Type B pancreatic cell (in vitro differentiated cells): ENCODE measurements at regions not wholly inside any gene's neighbourhood (a gene's known extent, or its start where the extent isn't known, plus 50 kb on each side); places are given as distances from the start of the nearest gene placed in this dataset.
"Not testable (repeated sequence)": the region's sequence is repeated elsewhere in the genome, so short reads cannot be mapped to it uniquely, and the experiment has no call there.

Experiments used
- DNase-seq: peaks from one replicate; pipeline ENCODE4 v3.0.0; 2021; ENCODE audit warnings: mixed read lengths; ENCODE audit not compliant: unreplicated experiment; ENCODE audit errors: extremely low spot score
- H3K27ac Mint-ChIP-seq: 2 replicates; pipeline ENCODE4 v1.8.0; 2021; ENCODE audit warnings: mild to moderate bottlenecking, mixed read lengths
- H3K27me3 Mint-ChIP-seq: 2 replicates; pipeline ENCODE4 v1.8.0; 2021; ENCODE audit warnings: mixed read lengths
- H3K36me3 Mint-ChIP-seq: 2 replicates; pipeline ENCODE4 v1.8.0; 2021; ENCODE audit warnings: mixed read lengths
- H3K4me1 Mint-ChIP-seq: one replicate; pipeline ENCODE4 v1.8.0; 2021; ENCODE audit warnings: mixed read lengths; ENCODE audit not compliant: unreplicated experiment
- H3K4me3 Mint-ChIP-seq: 2 replicates; pipeline ENCODE4 v1.8.0; 2021; ENCODE audit warnings: mild to moderate bottlenecking, mixed read lengths
- H3K9me3 Mint-ChIP-seq: 2 replicates; pipeline ENCODE4 v1.8.0; 2021; ENCODE audit warnings: mixed read lengths
- TF ChIP-seq, protein P1 (sequence below): fragments of 200-600 bp; sonication (generic); conservative IDR thresholded peaks from 2 replicates; pipeline ENCODE4 v1.5.0; 2021; ENCODE audit warnings: antibody characterized with exemption, mild to moderate bottlenecking

DNA sequence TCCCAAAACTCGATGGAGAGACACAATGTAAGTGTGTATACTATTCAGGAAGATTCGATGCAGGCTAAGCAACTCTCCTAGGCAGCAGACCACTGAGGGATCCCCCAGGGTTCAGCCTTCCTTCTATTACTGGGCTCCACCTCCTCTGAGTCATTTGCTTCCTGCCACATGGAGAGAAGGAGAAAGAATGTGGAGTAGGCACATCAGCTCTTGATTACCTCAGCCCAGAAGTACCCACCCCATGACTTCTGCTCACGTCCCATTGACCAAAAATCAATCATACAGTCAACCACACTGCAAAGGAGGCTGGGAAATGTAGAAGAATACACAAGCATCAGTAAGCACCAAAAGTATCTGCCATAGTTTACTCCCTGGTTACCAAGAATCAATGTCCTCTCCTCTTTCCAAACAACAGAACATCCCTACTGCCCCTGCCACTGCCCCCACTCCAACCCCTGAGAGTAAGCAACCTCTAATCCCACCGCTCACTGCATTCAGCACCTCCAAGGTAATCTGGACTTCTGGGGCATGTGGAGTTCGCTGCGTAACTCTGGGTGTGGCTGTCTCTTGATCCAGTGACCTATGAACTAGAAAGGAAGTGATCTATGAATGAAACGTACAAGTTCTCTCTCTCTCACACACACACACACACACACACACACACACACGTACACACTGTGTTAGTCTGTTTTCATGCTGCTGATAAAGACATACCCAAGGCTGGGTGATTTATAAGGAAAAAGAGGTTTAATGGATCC, 91.2 kb upstream of the C1QTNF7 start:
- no peak overlapping the region for H3K27ac Mint-ChIP-seq
- H3K4me1 Mint-ChIP-seq, result peaks cover 20% of the 10 kb centered on the region
- TF ChIP-seq, protein P1, sequence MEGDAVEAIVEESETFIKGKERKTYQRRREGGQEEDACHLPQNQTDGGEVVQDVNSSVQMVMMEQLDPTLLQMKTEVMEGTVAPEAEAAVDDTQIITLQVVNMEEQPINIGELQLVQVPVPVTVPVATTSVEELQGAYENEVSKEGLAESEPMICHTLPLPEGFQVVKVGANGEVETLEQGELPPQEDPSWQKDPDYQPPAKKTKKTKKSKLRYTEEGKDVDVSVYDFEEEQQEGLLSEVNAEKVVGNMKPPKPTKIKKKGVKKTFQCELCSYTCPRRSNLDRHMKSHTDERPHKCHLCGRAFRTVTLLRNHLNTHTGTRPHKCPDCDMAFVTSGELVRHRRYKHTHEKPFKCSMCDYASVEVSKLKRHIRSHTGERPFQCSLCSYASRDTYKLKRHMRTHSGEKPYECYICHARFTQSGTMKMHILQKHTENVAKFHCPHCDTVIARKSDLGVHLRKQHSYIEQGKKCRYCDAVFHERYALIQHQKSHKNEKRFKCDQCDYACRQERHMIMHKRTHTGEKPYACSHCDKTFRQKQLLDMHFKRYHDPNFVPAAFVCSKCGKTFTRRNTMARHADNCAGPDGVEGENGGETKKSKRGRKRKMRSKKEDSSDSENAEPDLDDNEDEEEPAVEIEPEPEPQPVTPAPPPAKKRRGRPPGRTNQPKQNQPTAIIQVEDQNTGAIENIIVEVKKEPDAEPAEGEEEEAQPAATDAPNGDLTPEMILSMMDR, result no peak
- no peaks in the 10 kb centered on the region for H3K36me3 Mint-ChIP-seq
- no peak overlapping the region for H3K4me3 Mint-ChIP-seq
- peaks cover 7% of the 10 kb centered on the region for H3K9me3 Mint-ChIP-seq
- DNase-seq, result no peak
- H3K27me3 Mint-ChIP-seq, result no peaks in the 10 kb centered on the region

DNA sequence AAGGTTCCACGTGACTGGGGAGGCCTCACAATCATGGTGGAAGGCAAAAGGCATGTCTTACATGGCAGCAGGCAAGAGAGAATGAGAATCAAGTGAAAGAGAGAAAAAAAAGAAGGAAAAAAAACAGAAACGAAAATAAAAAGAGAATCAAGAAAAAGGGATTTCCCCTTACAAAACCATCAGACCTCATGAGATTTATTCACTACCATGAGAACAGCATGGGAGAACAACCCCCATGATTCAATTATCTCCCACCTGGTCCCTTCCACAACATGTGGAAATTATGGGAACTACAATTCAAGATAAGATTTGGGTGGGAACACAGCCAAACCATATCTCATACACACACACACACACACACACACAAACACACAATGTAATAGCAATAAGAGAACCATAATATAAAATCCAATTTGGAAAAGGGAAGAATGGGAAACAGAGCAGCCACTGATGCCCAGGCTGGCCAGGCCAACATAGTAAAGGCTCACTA, 90.6 kb upstream of the C1QTNF7 start:
- not testable (repeated sequence) for H3K9me3 Mint-ChIP-seq, H3K36me3 Mint-ChIP-seq, H3K4me3 Mint-ChIP-seq, DNase-seq, H3K27me3 Mint-ChIP-seq, H3K27ac Mint-ChIP-seq
- peaks cover 20% of the 10 kb centered on the region for H3K4me1 Mint-ChIP-seq

DNA sequence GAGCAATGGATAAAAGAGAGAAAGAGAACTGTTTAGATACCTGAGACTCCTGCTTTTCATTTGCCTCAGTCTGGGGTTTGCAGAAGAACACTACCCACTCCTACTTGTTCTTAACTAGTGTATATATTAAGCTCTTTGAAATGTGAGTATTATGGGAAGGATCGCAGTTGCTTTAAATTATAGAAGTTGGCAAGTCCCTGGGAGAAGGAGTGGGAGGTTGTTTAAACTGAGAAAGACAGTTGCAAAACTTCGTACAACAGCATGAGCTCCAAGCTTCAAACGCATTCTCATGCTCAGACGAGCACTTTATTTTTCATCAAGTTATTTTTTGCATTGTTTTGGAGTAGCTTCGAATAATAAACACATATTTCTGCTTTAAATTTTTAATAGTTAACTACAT, 88.1 kb upstream of the C1QTNF7 start:
- H3K27me3 Mint-ChIP-seq, result no peaks in the 10 kb centered on the region
- TF ChIP-seq, protein P1, result no peak
- no peaks in the 10 kb centered on the region for H3K36me3 Mint-ChIP-seq
- no peak overlapping the region for H3K4me3 Mint-ChIP-seq
- H3K9me3 Mint-ChIP-seq, result peaks cover 7% of the 10 kb centered on the region
- no peak for DNase-seq
- peaks cover 20% of the 10 kb centered on the region for H3K4me1 Mint-ChIP-seq
- no peak overlapping the region for H3K27ac Mint-ChIP-seq

DNA sequence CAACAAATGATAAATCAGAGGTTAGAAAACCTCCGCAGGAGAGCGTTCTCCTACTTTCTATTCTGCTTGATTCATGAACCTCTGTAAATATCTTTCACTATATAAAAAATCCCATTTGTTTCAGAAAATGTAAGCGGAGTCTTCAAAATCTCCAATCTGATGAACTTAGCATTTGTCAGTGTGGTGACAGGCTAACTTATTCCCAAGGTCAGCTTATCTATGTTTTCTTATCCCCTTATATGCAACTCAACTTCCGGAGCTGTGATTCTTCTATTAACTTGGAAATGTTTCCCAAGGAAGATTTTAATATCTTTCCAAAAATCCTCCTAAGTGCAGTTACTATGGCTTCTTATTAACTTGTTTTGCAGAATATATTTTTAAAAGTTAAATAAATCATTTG, 87.5 kb upstream of the C1QTNF7 start:
- peaks cover 26% of the 10 kb centered on the region for H3K4me1 Mint-ChIP-seq
- DNase-seq, result no peak
- H3K4me3 Mint-ChIP-seq, result no peak overlapping the region
- H3K36me3 Mint-ChIP-seq, result no peaks in the 10 kb centered on the region
- H3K9me3 Mint-ChIP-seq, result peaks cover 7% of the 10 kb centered on the region
- no peak overlapping the region for H3K27ac Mint-ChIP-seq
- TF ChIP-seq, protein P1, result no peak
- no peaks in the 10 kb centered on the region for H3K27me3 Mint-ChIP-seq

DNA sequence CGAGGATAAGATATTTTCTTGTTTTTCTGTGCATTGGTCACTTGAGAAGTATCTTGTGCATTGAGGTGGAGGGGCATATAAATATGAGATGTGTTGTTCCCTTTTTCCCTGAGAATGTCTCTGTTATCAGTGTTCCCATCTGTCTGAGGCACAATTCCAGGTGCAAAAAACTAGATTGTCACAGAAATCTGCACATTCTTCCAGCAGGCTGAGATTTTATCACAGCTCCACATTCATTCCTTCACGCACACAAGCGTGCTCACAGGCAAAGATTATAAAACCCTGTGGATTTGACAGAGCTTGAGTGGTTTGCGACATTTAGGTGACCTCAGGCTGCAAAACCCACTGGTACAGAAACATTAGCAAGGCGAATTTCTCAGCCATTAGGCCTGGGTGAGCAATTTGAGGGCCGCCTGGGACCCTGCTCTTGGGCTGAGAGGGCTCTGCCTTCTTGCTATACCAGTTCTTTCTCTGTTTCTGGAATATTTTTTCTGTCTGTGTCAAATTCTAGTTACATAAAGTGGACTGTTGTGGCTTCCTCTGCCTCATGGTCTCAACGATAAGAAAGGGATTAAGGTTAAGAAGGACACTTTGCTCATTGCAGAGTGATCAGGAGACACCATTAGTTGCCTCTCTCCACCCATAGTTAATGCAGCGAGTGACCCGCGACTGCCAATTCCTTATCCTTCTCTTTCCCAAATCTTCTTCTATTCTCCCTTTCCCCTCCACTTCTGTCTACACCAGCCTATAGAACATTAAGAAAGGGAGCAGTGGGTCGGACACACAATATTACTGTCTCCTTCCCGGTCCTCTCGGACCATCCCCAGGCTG, 86.7 kb upstream of the C1QTNF7 start:
- Mint-ChIP-seq H3K27me3 (no peaks in the 10 kb centered on the region), H3K27ac (no peak overlapping the region), H3K4me3 (peak overlapping the region; percentile 34), H3K9me3 (peaks cover 7% of the 10 kb centered on the region), H3K36me3 (no peaks in the 10 kb centered on the region), H3K4me1 (peaks cover 26% of the 10 kb centered on the region)
- DNase-seq, result no peak
- TF ChIP-seq, protein P1, result no peak
